Stimulated activated CD8-positive, alpha-beta memory T cell treated with anti-CD3 and anti-CD28 coated beads, Interleukin-4, amount 100 ng/mL, for 48 hours (primary cell): ENCODE measurements at regions not wholly inside any gene's neighbourhood (a gene's known extent, or its start where the extent isn't known, plus 50 kb on each side); places are given as distances from the start of the nearest gene placed in this dataset.
"Not testable (repeated sequence)": the region's sequence is repeated elsewhere in the genome, so short reads cannot be mapped to it uniquely, and the experiment has no call there.

Source experiments
- DNase-seq: peaks from one replicate; pipeline ENCODE4 v3.0.0-alpha.2; 2020

DNA sequence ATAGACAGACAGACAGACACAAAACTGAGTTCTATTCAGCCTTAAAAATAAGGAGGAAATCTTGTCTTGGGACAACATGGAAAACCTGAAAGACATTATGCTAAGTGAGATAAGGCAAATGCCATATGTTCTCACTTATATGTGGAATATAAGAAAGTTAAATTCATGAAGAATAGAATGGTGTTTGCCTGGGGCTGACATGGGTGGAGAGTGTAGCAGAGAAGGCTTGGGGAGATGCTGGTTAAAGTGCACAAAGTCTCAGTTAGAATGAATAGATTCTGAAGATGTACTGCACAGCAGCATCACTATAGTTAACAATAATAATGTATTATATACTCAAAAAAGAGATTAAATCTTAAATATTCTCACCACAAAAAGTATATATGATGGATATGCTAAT lies 355.5 kb downstream of the LRRIQ3 start:
- no peak for DNase-seq

DNA sequence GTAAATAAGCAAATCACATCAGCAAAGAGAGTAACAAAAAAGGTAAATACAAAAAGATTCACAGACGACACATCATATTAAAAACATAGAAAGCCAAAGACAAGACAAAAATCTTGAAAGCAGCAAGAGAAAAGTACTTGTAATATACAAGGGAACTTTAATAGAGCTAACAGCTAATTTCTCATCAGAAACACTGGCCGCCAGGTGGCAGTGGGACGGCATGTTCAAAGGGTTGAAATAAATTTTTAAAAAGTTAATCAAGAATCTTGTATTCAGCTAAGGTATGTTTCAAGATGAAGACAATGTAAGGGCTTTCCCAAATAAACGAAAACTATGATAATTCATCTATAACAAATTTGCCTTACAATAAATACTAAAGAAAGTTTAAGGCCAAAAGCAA lies 358.1 kb downstream of the LRRIQ3 start:
- peak; percentile 26 for DNase-seq

DNA sequence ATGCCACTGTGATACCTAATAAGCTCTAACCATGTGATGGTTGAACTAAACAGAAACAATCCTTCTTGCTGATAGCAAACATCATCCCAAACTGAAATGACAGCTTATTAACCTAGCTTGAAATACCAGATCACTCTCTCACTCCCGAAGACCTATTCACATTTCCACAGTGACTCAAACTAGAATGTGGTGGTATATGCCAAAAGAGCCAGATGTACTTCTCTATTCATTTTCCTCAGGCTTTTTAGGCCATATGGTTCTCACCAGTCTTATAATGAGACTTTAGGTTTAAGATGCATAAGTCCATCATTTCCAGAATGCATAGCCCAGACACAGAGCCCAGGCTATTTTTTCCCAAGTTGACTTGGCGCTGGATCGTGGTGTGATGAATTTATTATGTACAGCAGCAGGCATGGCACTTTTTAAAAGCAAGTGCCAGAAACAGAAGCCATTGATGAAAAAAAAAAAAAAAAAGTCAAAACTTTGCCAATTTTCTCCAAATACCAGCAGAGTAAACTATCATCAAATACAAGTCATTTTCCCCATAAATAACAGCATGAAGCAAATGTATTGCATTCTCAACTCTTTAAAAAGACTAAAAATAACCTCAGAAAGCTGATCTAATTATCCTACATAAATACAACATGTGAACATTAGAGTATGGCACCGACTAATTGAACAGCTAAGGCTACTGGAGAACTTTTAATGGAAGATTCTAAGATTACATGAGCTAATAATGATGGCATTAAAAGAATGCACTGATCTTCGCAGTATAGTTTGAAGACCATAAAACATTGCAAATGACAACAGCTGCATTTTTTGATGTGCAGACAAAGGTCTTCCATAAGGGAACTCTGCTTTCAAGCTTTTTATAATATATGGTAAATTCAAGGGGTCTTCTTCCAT lies 365.4 kb downstream of the LRRIQ3 start:
- DNase-seq, result no peak

DNA sequence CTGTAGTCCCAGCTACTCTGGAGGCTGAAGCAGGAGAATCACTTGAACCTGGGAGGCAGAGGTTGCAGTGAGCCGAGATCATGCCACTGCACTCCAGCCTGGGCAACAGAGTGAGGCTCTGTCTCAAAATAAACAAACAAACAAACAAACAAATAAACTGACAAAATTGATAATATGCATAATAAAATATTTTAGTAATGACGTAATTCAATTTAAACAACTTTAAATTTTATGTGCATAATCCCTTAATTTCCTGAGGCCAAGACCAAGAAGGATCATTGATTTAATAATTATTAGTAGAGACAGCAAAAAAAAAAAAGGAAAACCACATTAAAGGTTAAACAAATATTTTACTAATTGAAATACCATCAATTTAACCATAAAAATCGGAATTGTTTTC lies 370.7 kb downstream of the LRRIQ3 start:
- DNase-seq, result not testable (repeated sequence)

DNA sequence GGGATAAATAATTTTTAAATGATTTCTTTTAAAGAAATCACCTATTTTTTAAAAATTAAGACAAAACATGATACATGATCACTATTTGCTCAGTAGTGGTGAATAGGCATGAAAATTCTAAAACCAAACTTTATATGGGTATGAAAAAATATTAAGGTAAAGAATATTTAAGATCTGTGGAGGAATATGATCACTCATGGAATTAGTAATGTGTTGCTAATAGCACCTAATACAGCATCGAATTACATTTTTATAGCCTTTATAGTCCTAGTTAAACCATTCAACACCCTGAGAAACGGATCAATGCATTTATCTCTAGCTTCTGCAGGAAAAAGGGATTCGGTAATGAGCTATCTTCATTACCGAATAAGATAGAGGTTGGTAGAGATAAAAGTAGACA lies 373.9 kb downstream of the LRRIQ3 start:
- no peak for DNase-seq

DNA sequence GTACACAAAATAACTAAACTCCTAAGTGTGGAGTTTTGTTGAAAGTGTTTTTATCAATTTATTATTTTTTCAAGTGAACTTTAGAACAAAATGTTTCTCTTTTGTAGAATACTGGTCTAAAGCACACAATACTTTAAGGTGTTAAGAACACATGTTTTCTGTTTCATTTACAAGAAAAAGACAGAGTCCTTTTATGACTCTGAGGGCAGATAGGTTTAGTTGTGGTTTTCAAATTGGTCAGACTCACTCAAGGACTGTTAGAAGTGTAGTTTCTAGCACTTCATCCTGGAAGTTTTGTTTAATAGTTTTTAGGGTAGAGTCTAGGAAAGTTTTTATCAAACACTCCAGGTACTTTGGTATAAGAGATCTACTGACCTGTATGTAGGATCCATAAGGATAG lies 376.5 kb downstream of the LRRIQ3 start:
- DNase-seq, result no peak

DNA sequence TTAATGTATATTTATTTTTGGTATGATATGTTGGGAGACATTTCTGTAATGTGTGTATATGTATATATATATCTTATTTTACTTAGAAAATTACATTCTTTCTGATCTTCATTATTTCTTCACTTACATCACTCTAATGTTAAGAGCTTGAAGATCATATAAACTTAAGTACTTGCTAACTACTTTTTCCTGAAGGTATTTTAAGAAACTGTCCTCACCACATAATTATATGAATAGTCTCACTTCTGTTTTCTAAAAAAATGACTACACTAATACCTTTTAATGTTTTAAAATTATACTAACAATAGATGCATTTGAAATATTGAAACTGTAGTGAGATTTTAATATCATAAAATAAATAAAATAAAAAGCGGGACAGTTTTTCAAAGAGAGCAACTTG lies 377.1 kb downstream of the LRRIQ3 start:
- DNase-seq, result no peak

DNA sequence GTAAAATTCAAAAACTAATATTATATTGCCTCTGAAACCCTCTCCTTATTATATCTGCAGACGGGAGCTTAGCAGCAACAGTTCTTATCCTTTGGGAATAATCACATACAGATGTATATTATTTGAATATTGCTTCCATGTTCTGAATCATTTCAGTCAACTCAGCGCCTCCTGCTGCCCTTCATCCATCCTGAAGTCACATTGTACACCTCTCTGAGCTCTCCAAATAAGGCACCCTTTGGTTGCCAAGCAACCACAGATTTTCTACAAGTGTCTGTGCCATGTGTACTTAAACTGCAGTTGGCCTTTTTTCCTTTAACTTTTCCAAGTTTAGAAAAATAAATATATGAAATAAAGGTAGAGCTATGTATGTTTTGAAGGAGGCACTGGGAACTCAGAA lies 384.3 kb downstream of the LRRIQ3 start:
- DNase-seq, result no peak

DNA sequence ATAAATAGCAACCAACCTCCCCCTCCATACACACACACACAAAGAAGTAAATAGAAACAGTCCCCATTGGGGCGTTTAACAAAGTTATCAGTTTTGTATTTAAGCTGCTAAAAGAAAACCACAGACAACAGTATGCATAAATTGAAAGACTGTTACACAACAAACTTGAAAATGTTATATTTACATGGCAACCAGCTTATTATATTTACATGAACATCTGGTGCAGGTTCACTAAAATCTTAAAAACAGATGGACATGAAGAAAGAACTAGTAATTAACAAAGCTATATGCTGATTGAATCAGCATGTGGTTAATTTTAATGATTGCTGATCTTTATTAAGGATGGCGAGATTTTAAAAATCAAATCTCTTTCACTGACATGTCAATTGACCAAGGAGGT lies 384.7 kb downstream of the LRRIQ3 start:
- no peak for DNase-seq

DNA sequence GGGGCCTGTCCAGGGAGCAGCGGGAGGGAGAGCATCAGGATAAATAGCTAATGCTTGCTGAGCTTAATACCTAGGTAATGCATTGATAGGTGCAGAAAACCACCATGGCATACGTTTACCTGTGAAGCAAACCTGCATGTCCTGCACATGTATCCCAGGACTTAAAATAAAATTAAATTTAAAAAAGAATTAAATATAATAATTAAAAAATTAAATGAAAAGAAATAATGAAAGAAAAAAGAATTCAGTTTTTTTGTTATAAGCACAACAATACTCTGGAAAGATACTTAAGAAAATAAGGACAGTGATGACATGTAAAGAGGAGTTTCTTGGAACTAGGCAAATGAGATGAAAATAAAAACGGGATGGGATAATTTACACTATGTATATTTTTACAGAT lies 386.2 kb downstream of the LRRIQ3 start:
- no peak for DNase-seq

DNA sequence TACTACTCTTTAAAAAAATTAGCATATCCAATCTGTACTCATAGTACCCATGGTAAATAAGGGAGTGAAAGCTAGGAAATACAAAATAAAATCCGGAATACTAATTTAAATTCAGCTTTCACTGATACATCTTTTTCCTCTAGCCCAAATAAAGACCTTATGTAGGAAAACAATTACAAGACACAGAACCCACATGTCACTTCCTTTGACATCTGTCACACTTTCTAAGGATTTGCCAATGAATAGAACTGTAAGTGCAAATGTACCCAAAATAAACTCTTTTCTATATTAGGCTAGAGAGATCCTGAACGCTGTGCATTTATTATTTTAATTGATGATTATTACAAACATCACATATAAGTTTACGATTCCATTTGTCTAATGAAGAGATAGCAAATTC lies 393.0 kb downstream of the LRRIQ3 start:
- no peak for DNase-seq

DNA sequence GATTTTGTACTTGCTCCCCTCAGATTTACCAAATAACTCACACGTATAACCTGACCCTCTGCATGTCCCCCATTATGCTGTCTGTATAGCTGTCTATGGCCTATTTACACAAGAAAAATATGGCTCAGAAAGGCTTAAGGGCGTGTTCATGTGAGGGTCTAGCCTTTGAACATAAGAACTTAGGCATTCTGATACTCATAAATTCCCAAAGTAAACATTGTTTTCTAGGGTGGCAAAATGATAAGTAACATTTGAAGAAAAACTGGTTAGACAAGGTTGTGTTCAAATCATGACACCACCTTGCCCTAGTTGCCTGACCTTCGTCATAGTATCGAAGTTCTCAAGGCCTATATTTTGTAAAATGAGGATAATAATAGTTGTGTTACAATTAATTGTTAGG lies 394.6 kb downstream of the LRRIQ3 start:
- DNase-seq, result no peak

DNA sequence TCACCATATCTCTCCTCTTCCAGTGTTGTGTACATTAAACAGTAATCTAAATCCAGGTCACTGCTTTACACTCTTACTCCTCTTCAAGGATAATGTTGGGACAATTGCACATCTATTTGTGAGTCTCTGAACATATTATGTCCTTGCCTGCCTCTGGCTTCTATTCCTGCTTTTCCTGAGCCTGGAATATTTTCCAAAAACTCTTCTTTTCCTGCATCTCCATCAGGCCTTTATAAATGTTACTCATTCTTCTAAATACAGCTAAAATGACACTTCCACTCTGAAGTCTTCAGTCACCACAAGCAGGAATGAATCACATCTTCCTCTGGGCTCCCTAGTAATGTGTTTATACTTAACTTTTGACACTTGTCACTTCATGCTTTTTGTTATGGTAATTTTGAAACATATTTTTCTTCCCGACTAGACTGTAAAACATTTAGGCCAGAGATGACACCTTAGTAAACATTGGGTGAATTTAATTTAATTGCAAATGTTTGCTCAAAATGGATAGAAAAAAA lies 396.0 kb downstream of the LRRIQ3 start:
- no peak for DNase-seq

DNA sequence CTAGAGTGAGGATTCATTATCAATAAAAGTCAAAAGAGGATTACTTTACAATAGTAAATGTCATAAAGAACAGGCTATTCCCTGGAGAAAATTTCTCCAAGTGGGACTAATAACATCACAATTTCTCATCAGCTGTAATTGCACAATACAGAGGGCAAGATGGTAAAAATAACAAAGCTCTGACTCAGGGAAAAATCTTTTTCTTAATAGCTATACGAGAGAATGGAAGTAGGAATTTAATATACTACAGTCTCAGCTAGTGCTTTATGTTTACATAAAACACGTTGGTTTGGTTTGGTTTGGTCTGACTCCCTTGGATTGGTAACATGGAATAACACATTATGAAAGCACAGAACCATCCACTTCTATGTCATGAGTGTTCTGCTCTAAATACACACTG lies 397.6 kb downstream of the LRRIQ3 start:
- DNase-seq, result no peak

DNA sequence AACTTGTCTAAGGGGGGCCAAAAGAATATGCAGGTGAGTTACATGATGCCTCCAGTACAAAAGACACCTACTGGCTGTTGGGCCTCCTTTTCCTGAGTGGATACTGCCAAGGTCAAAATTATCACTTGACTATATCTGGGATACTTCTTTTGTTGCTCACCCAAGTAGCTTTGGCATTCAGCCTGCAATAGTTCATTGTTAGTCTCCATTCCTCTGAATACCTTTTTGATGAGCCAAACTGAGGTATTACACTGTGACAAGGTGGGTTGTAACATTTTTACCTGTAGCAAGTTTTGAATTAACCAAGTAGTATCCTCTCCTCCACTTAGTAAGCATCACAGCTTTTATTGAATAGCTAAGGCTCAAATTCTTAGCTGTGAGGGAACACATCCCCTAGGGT lies 408.0 kb downstream of the LRRIQ3 start:
- no peak for DNase-seq

DNA sequence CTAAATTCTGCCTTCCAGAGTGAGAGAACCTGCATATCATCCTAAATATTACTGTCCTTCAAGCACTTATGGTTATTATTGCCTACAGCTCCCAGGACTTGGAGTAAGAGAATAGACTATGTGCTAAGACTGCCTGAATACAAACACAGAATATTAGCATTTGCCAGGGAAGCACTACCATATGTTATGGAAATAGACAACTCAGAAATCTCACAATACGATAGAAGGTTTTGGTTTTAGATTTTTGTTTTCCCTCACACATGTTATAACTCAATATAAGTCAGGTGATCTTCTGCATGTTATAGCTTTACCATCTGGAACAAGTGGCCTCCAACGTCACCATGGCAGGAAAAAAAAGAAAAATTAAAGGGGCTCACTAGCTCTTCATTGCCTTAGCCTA lies 413.9 kb downstream of the LRRIQ3 start:
- no peak for DNase-seq

DNA sequence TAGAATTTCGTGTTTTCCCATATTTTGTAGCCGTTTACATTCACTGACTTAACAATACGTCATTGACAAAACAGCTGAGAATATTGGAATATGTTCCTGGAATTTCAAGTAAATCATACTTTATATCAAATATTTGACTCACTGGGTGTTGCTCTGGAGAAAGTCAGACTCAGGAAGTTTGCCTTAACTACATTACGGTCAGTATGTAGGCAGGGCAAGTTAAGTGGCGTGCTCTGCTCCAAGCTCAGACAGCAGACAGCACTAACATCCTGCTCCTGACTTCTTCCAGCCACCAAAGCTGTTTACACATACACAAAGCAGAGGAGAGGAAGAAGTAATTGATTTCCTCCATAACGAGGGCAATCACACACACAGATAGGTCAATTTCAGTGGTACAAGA lies 414.6 kb downstream of the LRRIQ3 start:
- DNase-seq, result no peak

DNA sequence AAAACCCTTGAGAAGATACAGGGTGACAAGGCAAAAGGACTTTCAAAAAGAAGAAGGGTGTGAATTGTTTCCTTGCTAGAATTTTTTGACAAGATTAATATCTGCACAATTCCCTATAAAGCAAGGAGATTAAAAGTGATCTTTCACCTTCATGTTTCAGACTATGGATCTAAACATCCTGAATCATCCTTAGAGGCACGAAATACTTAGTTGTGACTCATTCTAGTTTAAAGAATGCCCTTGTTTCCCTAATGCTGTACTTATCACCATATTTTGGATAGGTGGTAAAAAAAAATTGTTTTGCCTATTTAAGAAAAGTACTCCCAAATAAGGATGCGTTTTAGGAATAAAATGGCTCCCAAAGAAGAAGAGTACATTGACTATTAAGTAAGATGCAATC lies 415.1 kb downstream of the LRRIQ3 start:
- DNase-seq, result no peak

DNA sequence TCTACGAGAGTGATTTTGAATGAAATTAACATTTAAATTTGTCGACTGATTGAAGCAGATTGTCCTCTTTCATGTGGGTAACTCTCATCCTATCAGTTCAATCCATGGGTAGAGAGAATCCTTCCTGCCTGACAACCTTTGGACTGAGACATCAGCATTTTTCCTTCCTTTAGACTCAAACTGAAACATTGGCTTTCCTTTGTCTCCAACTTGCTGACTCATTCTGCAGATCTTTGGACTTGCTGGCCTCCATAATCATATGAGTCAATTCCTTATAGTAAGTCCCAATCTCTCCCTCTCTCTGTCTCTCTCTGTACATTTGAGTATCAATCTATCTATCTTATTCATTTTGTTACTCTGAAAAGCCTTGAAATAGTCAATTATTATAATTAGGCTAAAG lies 416.7 kb downstream of the LRRIQ3 start:
- no peak for DNase-seq

DNA sequence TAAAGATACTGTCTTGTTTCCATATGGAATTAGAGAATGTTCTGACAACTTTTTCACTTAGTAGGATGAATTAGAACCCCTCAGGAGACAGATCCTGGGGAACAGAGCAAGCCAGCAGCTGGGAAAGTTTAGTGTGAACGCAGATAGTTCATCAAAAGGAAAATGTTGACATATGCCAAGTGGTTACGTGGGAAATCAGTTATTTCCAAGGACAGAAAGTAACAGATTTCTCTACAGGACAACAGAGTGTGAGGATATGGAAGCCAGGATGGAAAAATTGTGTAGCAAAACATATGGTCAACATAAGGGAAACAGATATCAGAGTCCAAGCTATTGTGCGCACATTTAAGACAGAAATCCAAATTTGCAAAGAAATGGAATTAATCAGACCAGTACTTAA lies 419.5 kb downstream of the LRRIQ3 start:
- no peak for DNase-seq

DNA sequence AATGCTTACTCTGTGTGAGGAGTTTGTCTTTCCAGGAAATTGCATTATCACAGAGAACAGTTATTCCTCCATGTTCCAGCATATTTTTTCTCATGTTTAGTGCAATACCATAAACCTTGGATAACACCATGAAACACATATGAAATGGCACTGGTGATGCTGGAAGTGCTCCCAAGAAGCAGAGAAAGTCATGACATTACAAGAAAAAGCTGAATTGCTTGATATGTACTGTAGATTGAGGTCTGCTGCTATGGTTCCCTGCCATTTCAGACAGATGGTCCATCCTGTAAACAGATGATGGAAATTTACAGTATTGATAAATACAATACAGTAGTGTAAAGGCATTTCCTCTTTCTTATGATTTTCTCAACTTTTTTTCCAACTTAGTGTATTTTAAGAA lies 422.1 kb downstream of the LRRIQ3 start:
- no peak for DNase-seq

DNA sequence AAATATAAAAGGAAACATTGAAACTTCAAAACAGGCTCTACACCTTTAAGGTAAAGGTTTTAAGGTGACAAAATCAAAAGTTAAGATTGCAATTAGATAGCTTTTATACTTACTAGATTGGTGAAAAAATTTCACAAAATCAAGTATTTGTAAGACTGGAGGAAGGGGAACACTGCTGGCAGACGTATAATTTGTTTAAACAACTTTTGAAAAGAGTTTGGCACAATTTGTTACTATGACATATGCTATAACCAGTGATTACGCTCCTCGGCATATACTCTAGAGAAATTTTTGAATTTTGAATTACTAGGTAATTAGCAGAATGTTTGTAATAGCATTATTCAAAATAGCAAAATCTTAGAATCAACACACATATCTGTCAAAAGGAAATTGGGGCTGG lies 425.0 kb downstream of the LRRIQ3 start:
- DNase-seq, result no peak

DNA sequence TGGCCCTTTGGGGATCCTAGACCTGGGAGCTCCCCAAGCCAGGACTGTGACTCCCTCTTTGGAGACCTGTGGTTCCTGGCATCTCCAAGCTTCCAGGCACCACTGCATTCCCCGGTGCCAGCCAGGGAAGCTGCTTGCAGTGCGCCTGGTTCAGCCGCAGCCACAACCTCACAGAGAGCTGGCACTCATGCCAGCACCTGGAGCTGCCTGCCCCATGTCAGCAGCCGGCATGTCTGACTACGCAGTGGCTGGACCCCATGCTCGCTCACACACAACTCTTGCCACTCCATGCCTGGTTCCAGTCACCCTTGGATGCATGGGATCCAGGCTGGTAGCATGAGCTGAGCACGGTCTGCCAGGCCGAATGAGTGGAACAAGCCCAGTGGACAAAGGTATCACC lies 426.6 kb downstream of the LRRIQ3 start:
- DNase-seq, result no peak

DNA sequence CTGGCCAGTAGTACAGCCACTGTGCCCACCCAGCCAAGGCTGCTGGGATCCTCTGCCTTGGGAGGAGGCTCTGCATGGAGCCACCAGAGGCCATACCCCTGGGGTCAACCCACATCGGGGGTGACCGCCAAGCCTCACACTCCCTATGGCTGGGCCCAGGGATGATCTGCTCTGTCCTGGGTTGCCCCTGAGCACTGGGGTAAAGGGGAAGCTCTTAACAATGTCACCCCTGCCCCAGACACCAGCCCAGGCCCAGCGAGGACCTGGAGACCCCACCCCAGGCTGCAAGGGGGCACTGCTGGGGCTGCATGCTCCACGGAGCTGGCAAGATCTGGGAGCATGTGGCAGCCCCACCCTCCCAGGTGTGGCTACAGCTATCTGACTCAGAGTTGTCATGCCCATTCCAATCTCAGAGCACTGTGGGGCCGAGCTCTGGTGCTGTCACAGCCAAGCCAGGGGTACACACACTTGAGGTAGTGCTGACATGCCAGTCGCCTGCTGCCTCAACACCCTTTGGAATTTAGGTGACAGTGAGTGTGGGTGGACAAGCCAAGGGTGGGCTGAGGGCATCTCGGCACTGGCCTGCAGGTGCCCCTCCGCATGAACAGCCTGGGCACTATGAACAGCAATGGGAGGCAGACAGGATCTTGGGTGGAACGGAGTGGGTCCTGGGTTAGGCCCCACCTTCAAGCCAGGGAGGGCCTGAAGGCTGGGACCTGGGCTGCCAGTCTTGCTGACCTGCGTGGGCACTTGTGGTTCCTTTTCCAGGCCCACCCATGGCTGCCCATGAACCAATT lies 427.7 kb downstream of the LRRIQ3 start:
- no peak for DNase-seq
